ENCODE measurements at regions not wholly inside any gene's neighbourhood (a gene's known extent, or its start where the extent isn't known, plus 50 kb on each side); places are given as distances from the start of the nearest gene placed in this dataset.
"Not testable (repeated sequence)": the region's sequence is repeated elsewhere in the genome, so short reads cannot be mapped to it uniquely, and the experiment has no call there.

DNA sequence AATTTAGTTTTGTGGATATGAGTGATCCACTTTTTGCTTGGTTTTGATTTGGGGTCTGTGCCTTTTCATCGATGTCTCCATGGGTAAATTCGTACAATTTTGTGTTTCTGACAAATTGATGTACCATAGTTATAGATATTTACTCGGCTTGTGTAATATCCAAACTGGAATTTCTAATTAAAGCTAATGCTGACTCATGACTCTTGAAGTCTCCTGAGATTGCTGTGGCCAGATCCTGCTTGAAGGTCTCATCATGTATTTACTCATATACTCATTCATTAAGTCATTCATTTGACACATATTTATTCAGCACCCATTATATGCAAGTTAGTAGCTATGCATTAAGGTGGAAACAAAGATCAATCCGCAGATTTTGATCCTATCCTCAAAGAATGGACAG lies 423.2 kb downstream of the RWDD3 start:
- Histone ChIP-seq H3K27ac (replicated peaks) (no peak overlapping the region), H3K27me3 (ENCODE audit: insufficient read depth, poor library complexity, severe bottlenecking) (no peaks in the 10 kb centered on the region), H3K4me3 (replicated peaks; ENCODE audit: insufficient read depth, low read length) (no peak overlapping the region)
- TF ChIP-seq GABPA (IDR thresholded peaks at IDR 0.05; ENCODE audit: low read depth) (no peak), SPI1 (IDR thresholded peaks at IDR 0.05; ENCODE audit: borderline replicate concordance, low read depth) (no peak), POLR2AphosphoS5 (IDR thresholded peaks at IDR 0.05; ENCODE audit: low read depth) (no peak)
- TF ChIP-seq, protein P1, sequence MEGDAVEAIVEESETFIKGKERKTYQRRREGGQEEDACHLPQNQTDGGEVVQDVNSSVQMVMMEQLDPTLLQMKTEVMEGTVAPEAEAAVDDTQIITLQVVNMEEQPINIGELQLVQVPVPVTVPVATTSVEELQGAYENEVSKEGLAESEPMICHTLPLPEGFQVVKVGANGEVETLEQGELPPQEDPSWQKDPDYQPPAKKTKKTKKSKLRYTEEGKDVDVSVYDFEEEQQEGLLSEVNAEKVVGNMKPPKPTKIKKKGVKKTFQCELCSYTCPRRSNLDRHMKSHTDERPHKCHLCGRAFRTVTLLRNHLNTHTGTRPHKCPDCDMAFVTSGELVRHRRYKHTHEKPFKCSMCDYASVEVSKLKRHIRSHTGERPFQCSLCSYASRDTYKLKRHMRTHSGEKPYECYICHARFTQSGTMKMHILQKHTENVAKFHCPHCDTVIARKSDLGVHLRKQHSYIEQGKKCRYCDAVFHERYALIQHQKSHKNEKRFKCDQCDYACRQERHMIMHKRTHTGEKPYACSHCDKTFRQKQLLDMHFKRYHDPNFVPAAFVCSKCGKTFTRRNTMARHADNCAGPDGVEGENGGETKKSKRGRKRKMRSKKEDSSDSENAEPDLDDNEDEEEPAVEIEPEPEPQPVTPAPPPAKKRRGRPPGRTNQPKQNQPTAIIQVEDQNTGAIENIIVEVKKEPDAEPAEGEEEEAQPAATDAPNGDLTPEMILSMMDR (IDR thresholded peaks at IDR 0.05; ENCODE audit: insufficient read depth, low read length): no peak
- TF ChIP-seq, protein P2, sequence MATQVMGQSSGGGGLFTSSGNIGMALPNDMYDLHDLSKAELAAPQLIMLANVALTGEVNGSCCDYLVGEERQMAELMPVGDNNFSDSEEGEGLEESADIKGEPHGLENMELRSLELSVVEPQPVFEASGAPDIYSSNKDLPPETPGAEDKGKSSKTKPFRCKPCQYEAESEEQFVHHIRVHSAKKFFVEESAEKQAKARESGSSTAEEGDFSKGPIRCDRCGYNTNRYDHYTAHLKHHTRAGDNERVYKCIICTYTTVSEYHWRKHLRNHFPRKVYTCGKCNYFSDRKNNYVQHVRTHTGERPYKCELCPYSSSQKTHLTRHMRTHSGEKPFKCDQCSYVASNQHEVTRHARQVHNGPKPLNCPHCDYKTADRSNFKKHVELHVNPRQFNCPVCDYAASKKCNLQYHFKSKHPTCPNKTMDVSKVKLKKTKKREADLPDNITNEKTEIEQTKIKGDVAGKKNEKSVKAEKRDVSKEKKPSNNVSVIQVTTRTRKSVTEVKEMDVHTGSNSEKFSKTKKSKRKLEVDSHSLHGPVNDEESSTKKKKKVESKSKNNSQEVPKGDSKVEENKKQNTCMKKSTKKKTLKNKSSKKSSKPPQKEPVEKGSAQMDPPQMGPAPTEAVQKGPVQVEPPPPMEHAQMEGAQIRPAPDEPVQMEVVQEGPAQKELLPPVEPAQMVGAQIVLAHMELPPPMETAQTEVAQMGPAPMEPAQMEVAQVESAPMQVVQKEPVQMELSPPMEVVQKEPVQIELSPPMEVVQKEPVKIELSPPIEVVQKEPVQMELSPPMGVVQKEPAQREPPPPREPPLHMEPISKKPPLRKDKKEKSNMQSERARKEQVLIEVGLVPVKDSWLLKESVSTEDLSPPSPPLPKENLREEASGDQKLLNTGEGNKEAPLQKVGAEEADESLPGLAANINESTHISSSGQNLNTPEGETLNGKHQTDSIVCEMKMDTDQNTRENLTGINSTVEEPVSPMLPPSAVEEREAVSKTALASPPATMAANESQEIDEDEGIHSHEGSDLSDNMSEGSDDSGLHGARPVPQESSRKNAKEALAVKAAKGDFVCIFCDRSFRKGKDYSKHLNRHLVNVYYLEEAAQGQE (IDR thresholded peaks at IDR 0.05; ENCODE audit: insufficient replicate concordance, low read depth): no peak
- no peak for DNase-seq (ENCODE audit: low read depth in 1 of 2, low spot score in 1 of 2)

DNA sequence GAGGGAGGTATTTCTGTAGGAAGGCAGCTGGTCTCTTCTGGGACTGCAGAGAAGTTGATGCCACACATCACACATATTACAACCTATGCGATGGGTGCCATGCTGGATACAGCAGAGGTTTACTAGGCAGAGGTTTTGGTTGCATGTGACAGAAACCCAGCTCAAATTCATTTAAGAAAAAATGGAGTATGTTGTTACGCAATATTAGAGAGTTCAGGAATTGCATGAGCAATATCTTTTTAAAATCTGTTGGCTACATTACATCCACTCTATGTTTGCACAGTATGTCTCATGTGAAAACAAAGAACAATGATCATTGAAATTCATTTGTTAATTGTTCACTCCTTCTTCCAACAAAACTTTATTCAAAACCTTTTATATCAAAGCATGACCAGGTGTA lies 425.2 kb downstream of the RWDD3 start:
- Histone ChIP-seq H3K27ac (replicated peaks) (no peak overlapping the region), H3K27me3 (ENCODE audit: insufficient read depth, poor library complexity, severe bottlenecking) (no peaks in the 10 kb centered on the region), H3K4me3 (replicated peaks; ENCODE audit: insufficient read depth, low read length) (no peak overlapping the region)
- no peak for DNase-seq (ENCODE audit: low read depth in 1 of 2, low spot score in 1 of 2)
- TF ChIP-seq, protein P1 (IDR thresholded peaks at IDR 0.05; ENCODE audit: insufficient read depth, low read length): no peak
- TF ChIP-seq SPI1 (IDR thresholded peaks at IDR 0.05; ENCODE audit: borderline replicate concordance, low read depth) (no peak), POLR2AphosphoS5 (IDR thresholded peaks at IDR 0.05; ENCODE audit: low read depth) (no peak), GABPA (IDR thresholded peaks at IDR 0.05; ENCODE audit: low read depth) (no peak)
- TF ChIP-seq, protein P2 (IDR thresholded peaks at IDR 0.05; ENCODE audit: insufficient replicate concordance, low read depth): no peak

DNA sequence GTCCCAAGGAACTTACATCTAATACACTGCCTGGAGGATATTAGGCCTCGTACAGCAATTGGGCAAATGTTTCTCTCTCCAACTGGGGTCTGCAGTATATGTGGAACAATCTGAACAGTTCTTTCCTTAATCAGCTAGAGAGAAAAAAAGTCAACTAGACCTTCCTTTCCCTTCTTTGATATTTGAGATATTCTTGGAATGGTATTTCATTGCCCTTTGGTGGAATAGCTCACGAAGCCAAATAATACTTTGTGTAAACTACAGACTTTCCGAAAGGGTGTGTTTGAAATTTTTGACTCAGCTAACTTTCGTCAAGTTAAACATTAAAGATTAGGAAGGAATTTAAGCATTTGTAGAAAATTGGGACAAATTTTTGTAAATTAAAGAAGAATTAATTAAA lies 425.6 kb downstream of the RWDD3 start:
- TF ChIP-seq POLR2AphosphoS5 (IDR thresholded peaks at IDR 0.05; ENCODE audit: low read depth): no peak
- DNase-seq (ENCODE audit: low read depth in 1 of 2, low spot score in 1 of 2): no peak
- Histone ChIP-seq H3K27me3 (ENCODE audit: insufficient read depth, poor library complexity, severe bottlenecking) (no peaks in the 10 kb centered on the region), H3K4me3 (replicated peaks; ENCODE audit: insufficient read depth, low read length) (no peak overlapping the region), H3K27ac (replicated peaks) (no peak overlapping the region)

DNA sequence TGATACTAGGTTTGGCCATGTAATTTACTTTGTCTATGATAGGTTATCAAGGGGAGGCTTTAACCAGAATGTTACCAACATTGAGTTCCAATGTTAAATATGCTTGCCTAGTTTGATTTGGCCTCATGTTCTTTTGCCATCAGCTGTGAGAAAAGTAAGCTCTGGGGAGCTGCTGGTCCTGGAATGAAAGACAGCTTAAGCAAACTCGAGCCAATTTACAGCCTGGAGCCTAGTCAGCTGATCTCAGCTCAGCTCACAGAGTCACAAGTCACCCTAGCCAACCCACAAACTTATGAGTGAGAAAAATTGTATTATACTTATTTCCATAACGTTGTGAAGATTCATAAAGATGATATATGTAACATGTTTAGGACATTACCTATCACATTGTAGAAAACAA lies 426.7 kb downstream of the RWDD3 start:
- Histone ChIP-seq H3K27me3 (ENCODE audit: insufficient read depth, poor library complexity, severe bottlenecking) (no peaks in the 10 kb centered on the region), H3K27ac (replicated peaks) (no peak overlapping the region), H3K4me3 (replicated peaks; ENCODE audit: insufficient read depth, low read length) (no peak overlapping the region)
- DNase-seq (ENCODE audit: low read depth in 1 of 2, low spot score in 1 of 2): no peak
- TF ChIP-seq, protein P2 (IDR thresholded peaks at IDR 0.05; ENCODE audit: insufficient replicate concordance, low read depth): no peak
- TF ChIP-seq GABPA (IDR thresholded peaks at IDR 0.05; ENCODE audit: low read depth): no peak
- no peak for TF ChIP-seq SPI1 (IDR thresholded peaks at IDR 0.05; ENCODE audit: borderline replicate concordance, low read depth)
- no peak for TF ChIP-seq POLR2AphosphoS5 (IDR thresholded peaks at IDR 0.05; ENCODE audit: low read depth)
- TF ChIP-seq, protein P1 (IDR thresholded peaks at IDR 0.05; ENCODE audit: insufficient read depth, low read length): no peak

DNA sequence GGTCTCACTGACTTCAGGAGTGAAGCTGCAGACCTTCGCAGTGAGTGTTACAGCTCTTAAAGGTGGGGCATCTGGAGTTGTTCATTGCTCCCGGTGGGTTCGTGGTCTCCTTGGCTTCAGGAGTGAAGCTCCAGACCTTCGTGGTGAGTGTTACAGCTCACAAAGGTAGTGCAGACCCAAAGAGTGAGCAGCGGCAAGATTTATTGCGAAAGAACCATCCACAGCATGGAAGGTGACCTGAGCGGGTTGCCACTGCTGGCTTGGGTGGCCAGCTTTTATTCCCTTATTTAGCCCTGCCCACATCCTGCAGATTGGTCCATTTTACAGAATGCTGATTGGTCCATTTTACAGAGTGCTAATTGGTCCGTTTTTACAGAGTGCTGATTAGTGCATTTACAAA lies 429.5 kb downstream of the RWDD3 start:
- not testable (repeated sequence) for H3K27ac ChIP-seq (replicated peaks); H3K27me3 ChIP-seq (ENCODE audit: insufficient read depth, poor library complexity, severe bottlenecking); H3K4me3 ChIP-seq (replicated peaks; ENCODE audit: insufficient read depth, low read length); DNase-seq (ENCODE audit: low read depth in 1 of 2, low spot score in 1 of 2)
